Panc1 (cell line): ENCODE measurements at regions not wholly inside any gene's neighbourhood (a gene's known extent, or its start where the extent isn't known, plus 50 kb on each side); places are given as distances from the start of the nearest gene placed in this dataset.

ENCODE experiments used
- SIN3A ChIP-seq: IDR thresholded peaks from 2 replicates; pipeline ENCODE4 v1.6.1; 2012; ENCODE audit warnings: low read depth, mild to moderate bottlenecking, low read length, moderate library complexity, borderline replicate concordance; ENCODE audit not compliant: insufficient read depth
- TF ChIP-seq, protein P1 (sequence below): fragments of 450-650 bp; IDR thresholded peaks from 2 replicates; pipeline ENCODE4 v1.5.1; 2017; ENCODE audit warnings: mild to moderate bottlenecking

DNA sequence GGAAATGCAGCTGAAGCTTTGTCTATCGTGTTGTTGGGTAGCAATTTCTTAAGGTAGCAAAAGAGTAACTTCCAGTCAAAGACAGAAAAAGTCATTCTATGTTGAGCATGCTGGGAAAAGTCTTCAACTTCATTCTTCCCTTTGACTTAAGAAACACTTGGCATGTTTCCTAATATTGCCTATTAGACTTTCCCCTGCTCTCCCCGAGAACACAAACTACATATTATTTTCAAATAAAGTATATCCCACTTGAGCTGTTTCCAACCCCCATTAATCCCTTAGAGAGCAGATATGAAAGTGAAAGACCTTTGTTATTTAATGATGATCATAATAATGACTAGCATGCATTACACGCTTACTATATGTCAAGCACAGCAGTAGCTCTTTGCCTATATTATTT is 136.0 kb upstream of the SPOPL start:
- no peak for TF ChIP-seq SIN3A
- TF ChIP-seq, protein P1, sequence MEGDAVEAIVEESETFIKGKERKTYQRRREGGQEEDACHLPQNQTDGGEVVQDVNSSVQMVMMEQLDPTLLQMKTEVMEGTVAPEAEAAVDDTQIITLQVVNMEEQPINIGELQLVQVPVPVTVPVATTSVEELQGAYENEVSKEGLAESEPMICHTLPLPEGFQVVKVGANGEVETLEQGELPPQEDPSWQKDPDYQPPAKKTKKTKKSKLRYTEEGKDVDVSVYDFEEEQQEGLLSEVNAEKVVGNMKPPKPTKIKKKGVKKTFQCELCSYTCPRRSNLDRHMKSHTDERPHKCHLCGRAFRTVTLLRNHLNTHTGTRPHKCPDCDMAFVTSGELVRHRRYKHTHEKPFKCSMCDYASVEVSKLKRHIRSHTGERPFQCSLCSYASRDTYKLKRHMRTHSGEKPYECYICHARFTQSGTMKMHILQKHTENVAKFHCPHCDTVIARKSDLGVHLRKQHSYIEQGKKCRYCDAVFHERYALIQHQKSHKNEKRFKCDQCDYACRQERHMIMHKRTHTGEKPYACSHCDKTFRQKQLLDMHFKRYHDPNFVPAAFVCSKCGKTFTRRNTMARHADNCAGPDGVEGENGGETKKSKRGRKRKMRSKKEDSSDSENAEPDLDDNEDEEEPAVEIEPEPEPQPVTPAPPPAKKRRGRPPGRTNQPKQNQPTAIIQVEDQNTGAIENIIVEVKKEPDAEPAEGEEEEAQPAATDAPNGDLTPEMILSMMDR: no peak
